Fibroblast of pulmonary artery (primary cell): ENCODE measurements at regions not wholly inside any gene's neighbourhood (a gene's known extent, or its start where the extent isn't known, plus 50 kb on each side); places are given as distances from the start of the nearest gene placed in this dataset.

Source experiments
- DNase-seq: peaks from one replicate; pipeline ENCODE4 v3.0.0-alpha.2; 2010; ENCODE audit warnings: low read depth
- H3K4me3 ChIP-seq: replicated peaks from 2 replicates; pipeline ENCODE4 v1.5.1; 2011; ENCODE audit warnings: low read depth, mild to moderate bottlenecking, control low read depth, low read length, moderate library complexity
- CTCF ChIP-seq: IDR thresholded peaks from 2 replicates; pipeline ENCODE4 v1.5.1; 2011; ENCODE audit warnings: mild to moderate bottlenecking, control low read depth, low read length, inconsistent platforms; ENCODE audit errors: missing control alignments

- H3K4me3 ChIP-seq: no peak overlapping the region
- no peak for TF ChIP-seq CTCF
- no peak for DNase-seq
These were observed 126.1 kb upstream of the NOL4 start for GRCh38 chr18:34350778-34351177.

GRCh38 chr18:34352385-34353163, 127.9 kb upstream of the NOL4 start:
- DNase-seq: peak; percentile 1
- no peak overlapping the region for H3K4me3 ChIP-seq
- no peak for TF ChIP-seq CTCF

- H3K4me3 ChIP-seq: no peak overlapping the region
- no peak for TF ChIP-seq CTCF
- DNase-seq: no peak
These were observed 129.6 kb upstream of the NOL4 start for GRCh38 chr18:34354351-34354750.

GRCh38 chr18:34357944-34358580, 133.3 kb upstream of the NOL4 start:
- DNase-seq: no peak
- no peak overlapping the region for H3K4me3 ChIP-seq
- TF ChIP-seq CTCF: no peak

- no peak overlapping the region for H3K4me3 ChIP-seq
- no peak for DNase-seq
- TF ChIP-seq CTCF: no peak
These were observed 134.2 kb upstream of the NOL4 start for GRCh38 chr18:34358923-34359322.

- H3K4me3 ChIP-seq: no peak overlapping the region
- DNase-seq: no peak
- no peak for TF ChIP-seq CTCF
These were observed 140.0 kb upstream of the NOL4 start for GRCh38 chr18:34364699-34365098.
